ENCODE measurements at regions not wholly inside any gene's neighbourhood (a gene's known extent, or its start where the extent isn't known, plus 50 kb on each side); places are given as distances from the start of the nearest gene placed in this dataset.
"Not testable (repeated sequence)": the region's sequence is repeated elsewhere in the genome, so short reads cannot be mapped to it uniquely, and the experiment has no call there.

GRCh38 chr6:14292119-14292518, 174.5 kb downstream of the CD83 start:
- Histone ChIP-seq H2AK5ac (ENCODE audit: low read depth, low read length) (no peak overlapping the region), H3K27ac (replicated peaks; ENCODE audit: low read length) (no peak overlapping the region), H3K14ac (ENCODE audit: low read length) (no peak overlapping the region), H2BK12ac (ENCODE audit: low read length) (no peak overlapping the region), H2BK120ac (ENCODE audit: low read depth, low read length) (no peak overlapping the region), H3K18ac (ENCODE audit: low read length) (no peak overlapping the region), H4K91ac (ENCODE audit: low read depth, low read length, poor library complexity) (no peak overlapping the region), H2BK15ac (ENCODE audit: low read length) (no peak overlapping the region), H3K27me3 (ENCODE audit: control insufficient read depth in 3 of 3, insufficient read depth in 3 of 3, low read depth in 1 of 3, low read length in 3 of 3) (peaks cover 0 to 3% (median 0%) of the 10 kb centered on the region in 3 experiments), H3K36me3 (replicated peaks in 1 of 2; ENCODE audit: control insufficient read depth in 2 of 2, insufficient read depth in 2 of 2, low read length in 2 of 2) (no peaks in the 10 kb centered on the region), H3K4me3 (ENCODE audit: low read length in 2 of 2) (no peak overlapping the region), H3K9me3 (replicated peaks in 1 of 2; ENCODE audit: control insufficient read depth in 2 of 2, insufficient read depth in 1 of 2, low read depth in 1 of 2, low read length in 2 of 2) (no peaks in the 10 kb centered on the region), H3K79me1 (ENCODE audit: low read depth, low read length) (no peaks in the 10 kb centered on the region), H3K4ac (ENCODE audit: low read length) (no peak overlapping the region), H3K4me2 (ENCODE audit: insufficient read depth, low read length, poor library complexity, severe bottlenecking) (no peak overlapping the region), H2AFZ (ENCODE audit: low read length) (no peak overlapping the region), H3K23ac (ENCODE audit: low read depth, low read length, poor library complexity) (no peak overlapping the region), H4K8ac (ENCODE audit: low read depth, low read length) (no peak overlapping the region), H3K9ac (ENCODE audit: low read depth, low read length, poor library complexity) (no peak overlapping the region), H2BK5ac (ENCODE audit: low read length) (no peak overlapping the region), H3K4me1 (ENCODE audit: control insufficient read depth in 2 of 2, insufficient read depth in 1 of 2, low read depth in 1 of 2, low read length in 2 of 2) (peaks cover 0 to 3% of the 10 kb centered on the region in 2 donors)
- whole genome bisulfite sequencing, 2 donors (ENCODE audit: extremely low coverage in 2 of 2, insufficient read length in 2 of 2, insufficient replicate concordance in 1 of 2) = no CpG with 5 or more reads among the region's 3 CpGs
- DNase-seq (ENCODE audit: low spot score) = no peak

DNA sequence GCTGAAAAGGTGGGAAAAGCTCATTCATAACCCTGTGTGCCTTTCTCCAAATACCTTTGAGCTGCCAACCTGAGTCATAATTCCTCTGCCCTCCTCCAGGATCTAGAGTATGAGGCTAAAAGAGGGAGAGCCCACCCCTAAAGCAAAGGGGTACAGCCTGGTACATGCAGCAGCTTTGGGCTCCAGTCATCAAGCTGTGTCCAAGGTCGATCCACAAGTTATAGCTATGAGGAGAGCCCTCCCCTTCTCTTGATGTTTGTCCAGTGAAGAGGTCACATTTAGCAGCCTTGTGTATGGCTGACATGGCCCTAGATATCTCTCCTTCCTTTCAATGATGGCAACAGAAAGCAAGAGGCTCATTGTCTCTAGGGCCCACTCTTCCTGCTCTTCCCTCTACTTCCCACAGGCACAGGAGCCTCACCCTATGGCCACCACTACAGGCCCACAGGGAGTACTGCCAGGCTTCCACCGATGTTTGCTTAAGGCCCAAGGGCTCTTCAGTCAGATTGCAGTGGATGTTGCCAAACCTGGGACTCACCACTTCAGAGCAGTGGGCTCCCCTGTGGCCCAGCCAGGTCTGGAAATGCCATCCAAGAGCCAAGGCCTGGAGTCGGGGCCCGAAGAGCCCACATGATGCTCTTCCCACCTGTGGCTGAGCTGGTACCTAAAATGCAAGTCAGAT, 176.8 kb downstream of the CD83 start:
- no peak overlapping the region for H4K8ac ChIP-seq (ENCODE audit: low read depth, low read length)
- peaks cover 0 to 3% (median 0%) of the 10 kb centered on the region in 3 experiments for H3K27me3 ChIP-seq (ENCODE audit: control insufficient read depth in 3 of 3, insufficient read depth in 3 of 3, low read depth in 1 of 3, low read length in 3 of 3)
- H2AK5ac ChIP-seq (ENCODE audit: low read depth, low read length) = no peak overlapping the region
- no peak overlapping the region for H2BK12ac ChIP-seq (ENCODE audit: low read length)
- no peaks in the 10 kb centered on the region for H3K9me3 ChIP-seq (replicated peaks in 1 of 2; ENCODE audit: control insufficient read depth in 2 of 2, insufficient read depth in 1 of 2, low read depth in 1 of 2, low read length in 2 of 2)
- no peak overlapping the region for H3K14ac ChIP-seq (ENCODE audit: low read length)
- no peak overlapping the region for H2BK15ac ChIP-seq (ENCODE audit: low read length)
- H3K23ac ChIP-seq (ENCODE audit: low read depth, low read length, poor library complexity) = no peak overlapping the region
- no peak overlapping the region for H3K27ac ChIP-seq (replicated peaks; ENCODE audit: low read length)
- H4K91ac ChIP-seq (ENCODE audit: low read depth, low read length, poor library complexity) = no peak overlapping the region
- H3K79me1 ChIP-seq (ENCODE audit: low read depth, low read length) = no peaks in the 10 kb centered on the region
- H3K4ac ChIP-seq (ENCODE audit: low read length) = no peak overlapping the region
- H3K4me1 ChIP-seq (ENCODE audit: control insufficient read depth in 2 of 2, insufficient read depth in 1 of 2, low read depth in 1 of 2, low read length in 2 of 2) = peaks cover 0 to 3% of the 10 kb centered on the region in 2 donors
- H3K4me2 ChIP-seq (ENCODE audit: insufficient read depth, low read length, poor library complexity, severe bottlenecking) = no peak overlapping the region
- H2BK5ac ChIP-seq (ENCODE audit: low read length) = no peak overlapping the region
- no peak overlapping the region for H2BK120ac ChIP-seq (ENCODE audit: low read depth, low read length)
- H3K4me3 ChIP-seq (ENCODE audit: low read length in 2 of 2) = no peak overlapping the region
- H3K9ac ChIP-seq (ENCODE audit: low read depth, low read length, poor library complexity) = no peak overlapping the region
- no peak overlapping the region for H3K18ac ChIP-seq (ENCODE audit: low read length)
- no CpG with 5 or more reads among the region's 4 CpGs for WGBS, 2 donors (ENCODE audit: extremely low coverage in 2 of 2, insufficient read length in 2 of 2, insufficient replicate concordance in 1 of 2)
- no peaks in the 10 kb centered on the region for H3K36me3 ChIP-seq (replicated peaks in 1 of 2; ENCODE audit: control insufficient read depth in 2 of 2, insufficient read depth in 2 of 2, low read length in 2 of 2)
- no peak overlapping the region for H2AFZ ChIP-seq (ENCODE audit: low read length)
- no peak for DNase-seq (ENCODE audit: low spot score)

GRCh38 chr6:14296698-14297097, 179.1 kb downstream of the CD83 start:
- not testable (repeated sequence) for H4K8ac ChIP-seq (ENCODE audit: low read depth, low read length); H2BK120ac ChIP-seq (ENCODE audit: low read depth, low read length); H3K18ac ChIP-seq (ENCODE audit: low read length); H3K14ac ChIP-seq (ENCODE audit: low read length); H3K79me1 ChIP-seq (ENCODE audit: low read depth, low read length); H3K23ac ChIP-seq (ENCODE audit: low read depth, low read length, poor library complexity); H3K27me3 ChIP-seq (ENCODE audit: control insufficient read depth in 3 of 3, insufficient read depth in 3 of 3, low read depth in 1 of 3, low read length in 3 of 3); H3K4me1 ChIP-seq (ENCODE audit: control insufficient read depth in 2 of 2, insufficient read depth in 1 of 2, low read depth in 1 of 2, low read length in 2 of 2); DNase-seq (ENCODE audit: low spot score); H3K4me3 ChIP-seq (ENCODE audit: low read length in 2 of 2); H2BK5ac ChIP-seq (ENCODE audit: low read length); H3K4me2 ChIP-seq (ENCODE audit: insufficient read depth, low read length, poor library complexity, severe bottlenecking); H2AK5ac ChIP-seq (ENCODE audit: low read depth, low read length); H4K91ac ChIP-seq (ENCODE audit: low read depth, low read length, poor library complexity); H3K27ac ChIP-seq (replicated peaks; ENCODE audit: low read length); H3K4ac ChIP-seq (ENCODE audit: low read length); H2BK15ac ChIP-seq (ENCODE audit: low read length); H2BK12ac ChIP-seq (ENCODE audit: low read length); H3K9ac ChIP-seq (ENCODE audit: low read depth, low read length, poor library complexity); H3K9me3 ChIP-seq (replicated peaks in 1 of 2; ENCODE audit: control insufficient read depth in 2 of 2, insufficient read depth in 1 of 2, low read depth in 1 of 2, low read length in 2 of 2); H3K36me3 ChIP-seq (replicated peaks in 1 of 2; ENCODE audit: control insufficient read depth in 2 of 2, insufficient read depth in 2 of 2, low read length in 2 of 2); H2AFZ ChIP-seq (ENCODE audit: low read length)
- no CpG with 5 or more reads among the region's 6 CpGs for WGBS, 2 donors (ENCODE audit: extremely low coverage in 2 of 2, insufficient read length in 2 of 2, insufficient replicate concordance in 1 of 2)

GRCh38 chr6:14297118-14297517, 179.5 kb downstream of the CD83 start:
- not testable (repeated sequence) for H3K23ac ChIP-seq (ENCODE audit: low read depth, low read length, poor library complexity); H4K8ac ChIP-seq (ENCODE audit: low read depth, low read length); H3K4me3 ChIP-seq (ENCODE audit: low read length in 2 of 2); H3K4me2 ChIP-seq (ENCODE audit: insufficient read depth, low read length, poor library complexity, severe bottlenecking); H2BK120ac ChIP-seq (ENCODE audit: low read depth, low read length); H3K36me3 ChIP-seq (replicated peaks in 1 of 2; ENCODE audit: control insufficient read depth in 2 of 2, insufficient read depth in 2 of 2, low read length in 2 of 2); H3K9ac ChIP-seq (ENCODE audit: low read depth, low read length, poor library complexity); H3K4ac ChIP-seq (ENCODE audit: low read length); H2BK15ac ChIP-seq (ENCODE audit: low read length); H3K27me3 ChIP-seq (ENCODE audit: control insufficient read depth in 3 of 3, insufficient read depth in 3 of 3, low read depth in 1 of 3, low read length in 3 of 3); H3K27ac ChIP-seq (replicated peaks; ENCODE audit: low read length); H2AFZ ChIP-seq (ENCODE audit: low read length); H2BK12ac ChIP-seq (ENCODE audit: low read length); H3K79me1 ChIP-seq (ENCODE audit: low read depth, low read length); H3K14ac ChIP-seq (ENCODE audit: low read length); H4K91ac ChIP-seq (ENCODE audit: low read depth, low read length, poor library complexity); H2BK5ac ChIP-seq (ENCODE audit: low read length); H3K18ac ChIP-seq (ENCODE audit: low read length); DNase-seq (ENCODE audit: low spot score); H3K4me1 ChIP-seq (ENCODE audit: control insufficient read depth in 2 of 2, insufficient read depth in 1 of 2, low read depth in 1 of 2, low read length in 2 of 2); H3K9me3 ChIP-seq (replicated peaks in 1 of 2; ENCODE audit: control insufficient read depth in 2 of 2, insufficient read depth in 1 of 2, low read depth in 1 of 2, low read length in 2 of 2); H2AK5ac ChIP-seq (ENCODE audit: low read depth, low read length)
- WGBS, 2 donors (ENCODE audit: extremely low coverage in 2 of 2, insufficient read length in 2 of 2, insufficient replicate concordance in 1 of 2) = no CpG with 5 or more reads among the region's 7 CpGs
